HEK293T (cell line): ENCODE measurements at regions not wholly inside any gene's neighbourhood (a gene's known extent, or its start where the extent isn't known, plus 50 kb on each side); places are given as distances from the start of the nearest gene placed in this dataset.

Experiments used
- CTCF ChIA-PET: fragments of 350-600 bp; formaldehyde crosslinking; extraction: SDS; loops from one replicate; lab custom pipeline; 2021; ENCODE audit warnings: antibody characterized with exemption, inconsistent platforms; lab: Yijun Ruan, JAX
- POLR2A ChIA-PET: fragments of 350-600 bp; formaldehyde crosslinking; extraction: SDS; loops from one replicate; lab custom pipeline; 2020; ENCODE audit warnings: antibody characterized with exemption, inconsistent platforms; lab: Yijun Ruan, JAX
- DNase-seq: peaks from one replicate; pipeline ENCODE4 v3.0.0; 2012; ENCODE audit warnings: mixed read lengths; ENCODE audit errors: extremely low spot score
- ARNT ChIP-seq: fragments of 450-650 bp; IDR thresholded peaks from 2 replicates; pipeline ENCODE4 v1.6.1; 2017; ENCODE audit warnings: mild to moderate bottlenecking
- BHLHE40 ChIP-seq: fragments of 450-650 bp; IDR thresholded peaks from 2 replicates; pipeline ENCODE4 v1.6.1; 2016; ENCODE audit warnings: mild to moderate bottlenecking, moderate library complexity, borderline replicate concordance
- CTBP1 ChIP-seq: fragments of 450-650 bp; IDR thresholded peaks from 2 replicates; pipeline ENCODE4 v1.6.1; 2016; ENCODE audit warnings: borderline replicate concordance
- ELF4 ChIP-seq: fragments of 450-650 bp; IDR thresholded peaks from 2 replicates; pipeline ENCODE4 v1.6.1; 2017; ENCODE audit warnings: antibody characterized with exemption
- FOXA1 ChIP-seq: fragments of 450-650 bp; IDR thresholded peaks from 2 replicates; pipeline ENCODE4 v1.6.1; 2016; ENCODE audit warnings: mild to moderate bottlenecking
- FOXK2 ChIP-seq: fragments of 450-650 bp; IDR thresholded peaks from 2 replicates; pipeline ENCODE4 v1.6.1; 2016; ENCODE audit warnings: mild to moderate bottlenecking
- FOXM1 ChIP-seq: fragments of 450-650 bp; IDR thresholded peaks from 2 replicates; pipeline ENCODE4 v1.6.1; 2017; ENCODE audit warnings: mild to moderate bottlenecking, borderline replicate concordance
- HDGF ChIP-seq: fragments of 450-650 bp; IDR thresholded peaks from 2 replicates; pipeline ENCODE4 v1.6.1; 2017; ENCODE audit warnings: antibody characterized with exemption, borderline replicate concordance
- L3MBTL2 ChIP-seq: fragments of 450-650 bp; conservative IDR thresholded peaks from 2 replicates; pipeline ENCODE4 v1.6.1; 2016; ENCODE audit warnings: mild to moderate bottlenecking
- LEF1 ChIP-seq: fragments of 450-650 bp; IDR thresholded peaks from 2 replicates; pipeline ENCODE4 v1.6.1; 2017; ENCODE audit warnings: mild to moderate bottlenecking, borderline replicate concordance
- NFRKB ChIP-seq: fragments of 450-650 bp; IDR thresholded peaks from 2 replicates; pipeline ENCODE4 v1.6.1; 2016; ENCODE audit warnings: mild to moderate bottlenecking, moderate library complexity
- SP1 ChIP-seq: fragments of 450-650 bp; IDR thresholded peaks from 2 replicates; pipeline ENCODE4 v1.6.1; 2017
- SUZ12 ChIP-seq: fragments of 450-650 bp; IDR thresholded peaks from 2 replicates; pipeline ENCODE4 v1.6.1; 2016; ENCODE audit warnings: mild to moderate bottlenecking
- TARDBP ChIP-seq: fragments of 450-650 bp; IDR thresholded peaks from 2 replicates; pipeline ENCODE4 v1.6.1; 2016
- ZNF384 ChIP-seq: fragments of 450-650 bp; IDR thresholded peaks from 2 replicates; pipeline ENCODE4 v1.6.1; 2016
- TF ChIP-seq, protein P1 (sequence below): fragments of 450-650 bp; IDR thresholded peaks from 2 replicates; pipeline ENCODE4 v1.6.1; 2016

DNA sequence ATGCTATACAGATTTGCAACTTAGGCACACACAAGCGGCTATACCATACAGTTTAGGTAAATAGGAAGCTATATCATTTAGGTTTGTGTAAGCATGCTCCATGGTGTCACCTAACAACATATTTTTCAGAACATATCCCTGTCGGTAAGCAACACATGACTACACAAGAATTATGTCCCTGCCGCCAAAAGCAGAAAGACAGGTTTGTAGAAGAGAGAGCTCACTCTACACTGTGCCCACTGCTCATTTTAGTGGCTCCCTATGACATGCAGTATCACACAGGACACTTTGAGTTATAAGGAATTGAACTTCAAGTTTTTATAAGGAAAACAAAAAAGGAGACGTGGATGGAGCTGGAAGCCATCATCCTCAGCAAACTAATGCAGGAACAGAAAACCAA, 132.5 kb upstream of the KAZN start:
- DNase-seq: no peak
- TF ChIP-seq ZNF384: no peak
- no peak for TF ChIP-seq CTBP1
- no peak for TF ChIP-seq ELF4
- TF ChIP-seq BHLHE40: no peak
- no peak for TF ChIP-seq SP1
- no peak for TF ChIP-seq FOXM1
- no peak for TF ChIP-seq HDGF
- no peak for TF ChIP-seq FOXK2
- no peak for TF ChIP-seq ARNT
- TF ChIP-seq TARDBP: no peak
- TF ChIP-seq SUZ12: no peak
- TF ChIP-seq FOXA1: no peak
- no peak for TF ChIP-seq NFRKB
- TF ChIP-seq, protein P1, sequence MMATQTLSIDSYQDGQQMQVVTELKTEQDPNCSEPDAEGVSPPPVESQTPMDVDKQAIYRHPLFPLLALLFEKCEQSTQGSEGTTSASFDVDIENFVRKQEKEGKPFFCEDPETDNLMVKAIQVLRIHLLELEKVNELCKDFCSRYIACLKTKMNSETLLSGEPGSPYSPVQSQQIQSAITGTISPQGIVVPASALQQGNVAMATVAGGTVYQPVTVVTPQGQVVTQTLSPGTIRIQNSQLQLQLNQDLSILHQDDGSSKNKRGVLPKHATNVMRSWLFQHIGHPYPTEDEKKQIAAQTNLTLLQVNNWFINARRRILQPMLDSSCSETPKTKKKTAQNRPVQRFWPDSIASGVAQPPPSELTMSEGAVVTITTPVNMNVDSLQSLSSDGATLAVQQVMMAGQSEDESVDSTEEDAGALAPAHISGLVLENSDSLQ: no peak
- TF ChIP-seq LEF1: no peak
- TF ChIP-seq L3MBTL2: no peak
- ChIA-PET POLR2A (no interaction called here), CTCF (interaction anchor here (0.8 kb wide), 1 partner anchor 31 kb away, joined by 4 read pairs; no protein-coding TSS in a partner anchor)

DNA sequence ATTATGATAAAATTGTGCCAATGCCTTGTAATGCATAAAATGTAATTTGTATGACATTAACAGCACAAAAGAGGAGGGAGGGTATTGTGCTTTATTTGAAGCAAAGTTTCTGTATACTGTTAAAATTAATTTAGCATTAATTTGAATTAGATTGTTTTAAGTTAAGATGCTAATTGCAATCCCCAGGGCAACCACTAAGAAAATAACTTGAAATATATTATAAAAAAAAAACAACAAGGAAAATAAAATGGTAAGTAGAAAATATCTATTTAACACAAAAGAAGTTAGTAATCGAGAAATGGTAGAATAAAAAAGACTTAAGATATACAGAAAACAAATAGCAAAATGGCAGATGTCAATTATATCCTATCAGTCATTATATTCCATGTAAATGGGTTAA, 131.4 kb upstream of the KAZN start:
- ChIA-PET CTCF (no interaction called here), POLR2A (no interaction called here)
- TF ChIP-seq FOXM1 (no peak), FOXK2 (no peak), HDGF (no peak), CTBP1 (no peak), SP1 (no peak), TARDBP (no peak), BHLHE40 (no peak), NFRKB (no peak), ELF4 (no peak), SUZ12 (no peak), ARNT (no peak), LEF1 (no peak)
- DNase-seq: no peak

DNA sequence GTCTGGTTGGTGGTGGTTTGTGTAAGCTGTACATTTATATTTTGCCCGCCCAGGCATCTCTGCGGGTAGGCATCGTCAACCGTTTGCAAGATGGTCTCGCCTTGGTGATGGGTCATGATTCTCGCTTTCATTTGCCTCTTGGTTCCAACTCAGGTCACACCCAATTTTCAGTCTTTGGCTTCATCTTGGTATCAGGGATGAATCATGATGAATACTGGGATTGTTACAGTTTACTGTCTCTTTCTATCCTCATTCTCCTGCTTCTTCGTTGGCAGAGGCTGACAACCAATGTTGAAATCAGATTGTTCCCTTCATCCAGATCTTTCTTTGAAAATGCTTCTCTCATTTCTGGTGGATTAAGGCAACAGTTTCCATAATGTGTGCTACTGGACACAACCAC, 129.7 kb upstream of the KAZN start:
- ChIA-PET POLR2A (no interaction called here), CTCF (no interaction called here)
- no peak for DNase-seq
- no peak for TF ChIP-seq FOXA1
- TF ChIP-seq L3MBTL2: no peak
- TF ChIP-seq ELF4: no peak
- TF ChIP-seq CTBP1: no peak
- TF ChIP-seq ZNF384: no peak
- TF ChIP-seq, protein P1: no peak

DNA sequence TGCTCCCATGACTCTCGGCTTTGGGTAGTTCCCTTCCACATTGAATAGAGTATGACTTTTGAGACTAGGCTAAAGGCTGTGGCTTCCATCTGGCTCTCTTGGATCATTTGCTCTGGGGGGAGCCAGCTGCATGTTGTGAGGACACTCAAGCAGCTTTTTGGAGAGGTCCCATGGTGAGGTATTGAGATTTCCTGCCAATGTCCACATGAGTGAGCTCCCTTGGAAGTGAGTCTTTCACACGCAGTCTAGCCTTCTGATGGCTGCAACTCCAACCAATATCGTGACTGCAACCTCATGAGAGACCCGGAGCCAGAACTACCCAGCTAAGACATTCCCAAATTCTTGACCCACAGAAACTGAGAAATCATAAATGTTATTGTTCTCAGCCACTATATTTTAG, 127.7 kb upstream of the KAZN start:
- TF ChIP-seq ELF4 (no peak), SUZ12 (no peak), FOXK2 (no peak), TARDBP (no peak), LEF1 (no peak), FOXM1 (no peak), HDGF (no peak), BHLHE40 (no peak), SP1 (no peak), ZNF384 (no peak), L3MBTL2 (no peak), CTBP1 (no peak), FOXA1 (no peak), NFRKB (no peak), ARNT (no peak)
- TF ChIP-seq, protein P1: no peak
- ChIA-PET CTCF (no interaction called here), POLR2A (no interaction called here)
- no peak for DNase-seq

DNA sequence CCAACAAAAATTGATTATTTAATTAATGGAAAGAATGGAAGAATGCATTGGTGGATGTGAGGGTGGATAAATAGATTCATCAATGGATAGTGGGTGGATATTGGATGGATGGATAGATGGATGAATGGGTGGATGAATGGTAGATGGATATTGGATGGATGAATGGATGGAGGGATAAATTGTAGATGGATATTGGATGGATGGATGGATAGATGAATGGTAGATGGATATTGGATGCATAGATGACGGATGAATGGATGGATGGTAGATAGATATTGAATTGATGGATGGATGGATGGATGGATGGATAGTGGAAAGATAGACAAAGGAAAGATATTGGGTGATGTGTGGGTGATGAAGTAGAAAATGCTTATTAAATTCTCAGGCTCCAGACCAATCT, 123.6 kb upstream of the KAZN start:
- no peak for DNase-seq
- POLR2A ChIA-PET: no interaction called here
- TF ChIP-seq ZNF384: no peak
- TF ChIP-seq TARDBP: no peak
- TF ChIP-seq SP1: no peak
- no peak for TF ChIP-seq CTBP1
- no peak for TF ChIP-seq BHLHE40
- TF ChIP-seq L3MBTL2: no peak
- TF ChIP-seq SUZ12: no peak
- no peak for TF ChIP-seq FOXK2
- TF ChIP-seq NFRKB: no peak
- no peak for TF ChIP-seq ARNT
- TF ChIP-seq, protein P1: no peak
- no peak for TF ChIP-seq ELF4
- no peak for TF ChIP-seq FOXM1
- TF ChIP-seq FOXA1: no peak
- no peak for TF ChIP-seq HDGF
- TF ChIP-seq LEF1: no peak
- CTCF ChIA-PET: no interaction called here
